K562 (cell line): ENCODE measurements at regions not wholly inside any gene's neighbourhood (a gene's known extent, or its start where the extent isn't known, plus 50 kb on each side); places are given as distances from the start of the nearest gene placed in this dataset.

ENCODE experiments used
- CHD4 ChIP-seq: fragments of 200-600 bp; sonication (generic); IDR thresholded peaks from 3 replicates; pipeline ENCODE4 v1.6.1; 2012; ENCODE audit warnings: low read depth, mild to moderate bottlenecking, mixed read lengths, low read length, inconsistent platforms; ENCODE audit not compliant: insufficient read depth, insufficient replicate concordance, poor library complexity, severe bottlenecking
- GABPA ChIP-seq: fragments of 200-800 bp; sonication (Bioruptor generic); conservative IDR thresholded peaks from 2 replicates; pipeline ENCODE4 v1.6.1; 2016; ENCODE audit warnings: low read depth, missing genetic modification characterization, missing compliant biosample characterization
- MAZ ChIP-seq, 2 experiments: fragments of 450-650 bp in 1 of 2; sonication (generic) in 1 of 2; formaldehyde crosslinking; IDR thresholded peaks in 1 of 2; conservative IDR thresholded peaks in 1 of 2; 2 replicates each; pipeline versions ENCODE4 v1.4.0 to v1.5.0; 2020; ENCODE audit warnings: mild to moderate bottlenecking in 1 of 2, missing genetic modification reagents in 1 of 2
- MTA3 ChIP-seq: fragments of 450-650 bp; formaldehyde crosslinking; IDR thresholded peaks from 2 replicates; pipeline ENCODE4 v1.6.1; 2017; ENCODE audit warnings: mild to moderate bottlenecking, borderline replicate concordance
- NFIC ChIP-seq: fragments of 450-650 bp; IDR thresholded peaks from 2 replicates; pipeline ENCODE4 v1.6.1; 2017; ENCODE audit warnings: mild to moderate bottlenecking, inconsistent platforms
- PPARD ChIP-seq: fragments of 250-450 bp; sonication (Bioruptor Pico); IDR thresholded peaks from 2 replicates; pipeline ENCODE4 v1.8.0; 2022; ENCODE audit warnings: inconsistent platforms, mild to moderate bottlenecking, moderate library complexity
- TCF7 ChIP-seq: sonication (generic); IDR thresholded peaks from 2 replicates; pipeline ENCODE4 v1.6.1; 2016; ENCODE audit warnings: antibody characterized with exemption, borderline replicate concordance
- ZNF274 ChIP-seq: IDR thresholded peaks from 2 replicates; pipeline ENCODE4 v1.6.1; 2011; ENCODE audit warnings: low read depth, mild to moderate bottlenecking, low read length, moderate library complexity, borderline replicate concordance
- ZNF699 ChIP-seq: fragments of 250-450 bp; sonication (Bioruptor Pico); IDR thresholded peaks from 2 replicates; pipeline ENCODE4 v1.8.0; 2021; ENCODE audit warnings: mild to moderate bottlenecking, moderate library complexity; ENCODE audit not compliant: insufficient replicate concordance
- TF ChIP-seq, protein P1 (sequence below), 2 experiments: fragments of 450-650 bp; formaldehyde crosslinking in 1 of 2; IDR thresholded peaks; 2 replicates each; pipeline versions ENCODE4 v1.4.0 to v1.6.1; 2014 to 2020; ENCODE audit warnings: mild to moderate bottlenecking in 2 of 2, borderline replicate concordance in 1 of 2, low read depth in 1 of 2
- TF ChIP-seq, protein P2 (sequence below), 3 experiments: IDR thresholded peaks in 2 of 3; conservative IDR thresholded peaks in 1 of 3; 2 replicates each; pipeline ENCODE4 v1.5.1; 2011 to 2012; ENCODE audit warnings: low read length in 3 of 3, mild to moderate bottlenecking in 3 of 3, control low read depth in 2 of 3, improper control_type of control experiment in 1 of 3, inconsistent platforms in 1 of 3, low read depth in 1 of 3, mixed read lengths in 1 of 3, moderate library complexity in 1 of 3; ENCODE audit not compliant: insufficient read depth in 2 of 3
- TF ChIP-seq, protein P3 (sequence below): sonication (generic); formaldehyde crosslinking; IDR thresholded peaks from 2 replicates; pipeline ENCODE4 v1.8.0; 2022; ENCODE audit warnings: mild to moderate bottlenecking, missing genetic modification reagents
- TF ChIP-seq, protein P4 (sequence below): fragments of 450-650 bp; formaldehyde crosslinking; IDR thresholded peaks from 2 replicates; pipeline ENCODE4 v1.4.0; 2020; ENCODE audit warnings: mild to moderate bottlenecking, moderate library complexity

DNA sequence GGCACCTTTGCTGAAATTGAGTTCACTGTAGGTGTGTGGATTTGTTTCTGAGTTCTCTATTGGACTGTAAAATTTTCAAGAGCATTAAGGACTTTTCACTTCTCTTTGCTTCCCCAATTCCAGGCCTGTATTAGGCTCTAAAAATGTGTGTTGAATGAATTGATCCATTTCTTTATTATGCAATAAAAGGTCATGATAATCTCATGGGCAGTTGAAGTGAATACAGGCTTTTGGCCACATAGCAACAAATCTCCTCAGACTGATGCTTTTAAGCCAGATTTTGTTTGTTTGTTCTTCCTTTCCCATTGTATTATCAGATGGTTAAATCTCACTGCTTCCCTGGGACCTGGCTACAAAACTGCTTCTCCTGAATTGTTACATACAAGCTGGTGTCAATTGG, 258.0 kb upstream of the FAR2 start:
- TF ChIP-seq TCF7 (no peak), CHD4 (no peak), NFIC (no peak), MAZ (CRISPR knock-in tag; conservative IDR thresholded peaks at IDR 0.05 in 1 of 2, IDR thresholded peaks at IDR 0.05 in 1 of 2) (no peak), ZNF699 (no peak), PPARD (no peak), MTA3 (no peak), ZNF274 (no peak), GABPA (no peak)
- TF ChIP-seq, protein P1, sequence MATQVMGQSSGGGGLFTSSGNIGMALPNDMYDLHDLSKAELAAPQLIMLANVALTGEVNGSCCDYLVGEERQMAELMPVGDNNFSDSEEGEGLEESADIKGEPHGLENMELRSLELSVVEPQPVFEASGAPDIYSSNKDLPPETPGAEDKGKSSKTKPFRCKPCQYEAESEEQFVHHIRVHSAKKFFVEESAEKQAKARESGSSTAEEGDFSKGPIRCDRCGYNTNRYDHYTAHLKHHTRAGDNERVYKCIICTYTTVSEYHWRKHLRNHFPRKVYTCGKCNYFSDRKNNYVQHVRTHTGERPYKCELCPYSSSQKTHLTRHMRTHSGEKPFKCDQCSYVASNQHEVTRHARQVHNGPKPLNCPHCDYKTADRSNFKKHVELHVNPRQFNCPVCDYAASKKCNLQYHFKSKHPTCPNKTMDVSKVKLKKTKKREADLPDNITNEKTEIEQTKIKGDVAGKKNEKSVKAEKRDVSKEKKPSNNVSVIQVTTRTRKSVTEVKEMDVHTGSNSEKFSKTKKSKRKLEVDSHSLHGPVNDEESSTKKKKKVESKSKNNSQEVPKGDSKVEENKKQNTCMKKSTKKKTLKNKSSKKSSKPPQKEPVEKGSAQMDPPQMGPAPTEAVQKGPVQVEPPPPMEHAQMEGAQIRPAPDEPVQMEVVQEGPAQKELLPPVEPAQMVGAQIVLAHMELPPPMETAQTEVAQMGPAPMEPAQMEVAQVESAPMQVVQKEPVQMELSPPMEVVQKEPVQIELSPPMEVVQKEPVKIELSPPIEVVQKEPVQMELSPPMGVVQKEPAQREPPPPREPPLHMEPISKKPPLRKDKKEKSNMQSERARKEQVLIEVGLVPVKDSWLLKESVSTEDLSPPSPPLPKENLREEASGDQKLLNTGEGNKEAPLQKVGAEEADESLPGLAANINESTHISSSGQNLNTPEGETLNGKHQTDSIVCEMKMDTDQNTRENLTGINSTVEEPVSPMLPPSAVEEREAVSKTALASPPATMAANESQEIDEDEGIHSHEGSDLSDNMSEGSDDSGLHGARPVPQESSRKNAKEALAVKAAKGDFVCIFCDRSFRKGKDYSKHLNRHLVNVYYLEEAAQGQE (IDR thresholded peaks at IDR 0.05; ENCODE audit: borderline replicate concordance), result no peak
- TF ChIP-seq, protein P1 (CRISPR knock-in tag; IDR thresholded peaks at IDR 0.05; ENCODE audit: low read depth), result no peak
- TF ChIP-seq, protein P2, sequence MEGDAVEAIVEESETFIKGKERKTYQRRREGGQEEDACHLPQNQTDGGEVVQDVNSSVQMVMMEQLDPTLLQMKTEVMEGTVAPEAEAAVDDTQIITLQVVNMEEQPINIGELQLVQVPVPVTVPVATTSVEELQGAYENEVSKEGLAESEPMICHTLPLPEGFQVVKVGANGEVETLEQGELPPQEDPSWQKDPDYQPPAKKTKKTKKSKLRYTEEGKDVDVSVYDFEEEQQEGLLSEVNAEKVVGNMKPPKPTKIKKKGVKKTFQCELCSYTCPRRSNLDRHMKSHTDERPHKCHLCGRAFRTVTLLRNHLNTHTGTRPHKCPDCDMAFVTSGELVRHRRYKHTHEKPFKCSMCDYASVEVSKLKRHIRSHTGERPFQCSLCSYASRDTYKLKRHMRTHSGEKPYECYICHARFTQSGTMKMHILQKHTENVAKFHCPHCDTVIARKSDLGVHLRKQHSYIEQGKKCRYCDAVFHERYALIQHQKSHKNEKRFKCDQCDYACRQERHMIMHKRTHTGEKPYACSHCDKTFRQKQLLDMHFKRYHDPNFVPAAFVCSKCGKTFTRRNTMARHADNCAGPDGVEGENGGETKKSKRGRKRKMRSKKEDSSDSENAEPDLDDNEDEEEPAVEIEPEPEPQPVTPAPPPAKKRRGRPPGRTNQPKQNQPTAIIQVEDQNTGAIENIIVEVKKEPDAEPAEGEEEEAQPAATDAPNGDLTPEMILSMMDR (IDR thresholded peaks at IDR 0.05 in 2 of 3, conservative IDR thresholded peaks at IDR 0.05 in 1 of 3; ENCODE audit: insufficient read depth in 2 of 3, low read depth in 1 of 3, low read length in 3 of 3), result no peak
- TF ChIP-seq, protein P3, sequence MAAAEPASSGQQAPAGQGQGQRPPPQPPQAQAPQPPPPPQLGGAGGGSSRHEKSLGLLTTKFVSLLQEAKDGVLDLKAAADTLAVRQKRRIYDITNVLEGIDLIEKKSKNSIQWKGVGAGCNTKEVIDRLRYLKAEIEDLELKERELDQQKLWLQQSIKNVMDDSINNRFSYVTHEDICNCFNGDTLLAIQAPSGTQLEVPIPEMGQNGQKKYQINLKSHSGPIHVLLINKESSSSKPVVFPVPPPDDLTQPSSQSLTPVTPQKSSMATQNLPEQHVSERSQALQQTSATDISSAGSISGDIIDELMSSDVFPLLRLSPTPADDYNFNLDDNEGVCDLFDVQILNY (CRISPR knock-in tag), result no peak
- TF ChIP-seq, protein P4, sequence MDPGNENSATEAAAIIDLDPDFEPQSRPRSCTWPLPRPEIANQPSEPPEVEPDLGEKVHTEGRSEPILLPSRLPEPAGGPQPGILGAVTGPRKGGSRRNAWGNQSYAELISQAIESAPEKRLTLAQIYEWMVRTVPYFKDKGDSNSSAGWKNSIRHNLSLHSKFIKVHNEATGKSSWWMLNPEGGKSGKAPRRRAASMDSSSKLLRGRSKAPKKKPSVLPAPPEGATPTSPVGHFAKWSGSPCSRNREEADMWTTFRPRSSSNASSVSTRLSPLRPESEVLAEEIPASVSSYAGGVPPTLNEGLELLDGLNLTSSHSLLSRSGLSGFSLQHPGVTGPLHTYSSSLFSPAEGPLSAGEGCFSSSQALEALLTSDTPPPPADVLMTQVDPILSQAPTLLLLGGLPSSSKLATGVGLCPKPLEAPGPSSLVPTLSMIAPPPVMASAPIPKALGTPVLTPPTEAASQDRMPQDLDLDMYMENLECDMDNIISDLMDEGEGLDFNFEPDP (CRISPR knock-in tag), result no peak
